Fibroblast of lung (primary cell): ENCODE measurements at regions not wholly inside any gene's neighbourhood (a gene's known extent, or its start where the extent isn't known, plus 50 kb on each side); places are given as distances from the start of the nearest gene placed in this dataset.
"Not testable (repeated sequence)": the region's sequence is repeated elsewhere in the genome, so short reads cannot be mapped to it uniquely, and the experiment has no call there.

ENCODE experiments used
- CTCF ChIP-seq, 2 donors: IDR thresholded peaks in 1 of 2; conservative IDR thresholded peaks in 1 of 2; 1 replicate in 1 of 2; 2 replicates in 1 of 2; pipeline ENCODE4 v1.5.1; 2011 to 2012; ENCODE audit warnings: low read length in 2 of 2, control low read depth in 1 of 2, inconsistent platforms in 1 of 2, low read depth in 1 of 2, mild to moderate bottlenecking in 1 of 2
- EZH2 ChIP-seq: IDR thresholded peaks from 2 replicates; pipeline ENCODE4 v1.5.1; 2012; ENCODE audit warnings: low read length, control low read depth, mild to moderate bottlenecking; ENCODE audit errors: missing control alignments

- TF ChIP-seq CTCF (conservative IDR thresholded peaks at IDR 0.05 in 1 of 2, IDR thresholded peaks at IDR 0.05 in 1 of 2; ENCODE audit: low read depth in 1 of 2, low read length in 2 of 2); EZH2: not testable (repeated sequence)
Measured at GRCh38 chr7:73928644-73929043, 67.7 kb downstream of the TMEM270 start.
